ENCODE measurements at regions not wholly inside any gene's neighbourhood (a gene's known extent, or its start where the extent isn't known, plus 50 kb on each side); places are given as distances from the start of the nearest gene placed in this dataset.

GRCh38 chr14:29092121-29092520 lies 325.5 kb downstream of the FOXG1 start:
- Histone ChIP-seq H3K27ac (ENCODE audit: low read depth, low read length) (no peak overlapping the region), H3K9me3 (ENCODE audit: control insufficient read depth, low read length) (no peaks in the 10 kb centered on the region), H3K36me3 (ENCODE audit: control insufficient read depth, insufficient read depth, low read length) (no peaks in the 10 kb centered on the region), H3K4me1 (ENCODE audit: control insufficient read depth, insufficient read depth, low read length) (no peaks in the 10 kb centered on the region), H3K27me3 (ENCODE audit: control insufficient read depth, insufficient read depth, low read length, poor library complexity, severe bottlenecking) (no peaks in the 10 kb centered on the region), H3K9ac (ENCODE audit: extremely low read depth, low read length, poor library complexity, severe bottlenecking) (no peak overlapping the region), H3K4me3 (ENCODE audit: low read length) (no peak overlapping the region)
- peaks cover 2% of the 10 kb centered on the region for H3K27me3 Mint-ChIP-seq (ENCODE audit: insufficient read depth)
- no peak for DNase-seq
- H3K4me1 Mint-ChIP-seq: no peaks in the 10 kb centered on the region
- H3K27ac Mint-ChIP-seq: no peak overlapping the region
- WGBS, 2 experiments (ENCODE audit: insufficient coverage in 1 of 2, insufficient read length in 1 of 2): 91 to 100% methylated on average over 3 to 4 of the region's 4 CpGs
- TF ChIP-seq CTCF (conservative IDR thresholded peaks at IDR 0.05): no peak
- no peak overlapping the region for H3K4me3 Mint-ChIP-seq
- H3K9me3 Mint-ChIP-seq: no peaks in the 10 kb centered on the region
- no peaks in the 10 kb centered on the region for H3K36me3 Mint-ChIP-seq (ENCODE audit: low read depth)

- Mint-ChIP-seq H3K27me3 (ENCODE audit: insufficient read depth) (peaks cover 2% of the 10 kb centered on the region), H3K4me3 (no peak overlapping the region), H3K9me3 (no peaks in the 10 kb centered on the region), H3K36me3 (ENCODE audit: low read depth) (no peaks in the 10 kb centered on the region), H3K27ac (no peak overlapping the region), H3K4me1 (no peaks in the 10 kb centered on the region)
- Histone ChIP-seq H3K36me3 (ENCODE audit: control insufficient read depth, insufficient read depth, low read length) (no peaks in the 10 kb centered on the region), H3K4me1 (ENCODE audit: control insufficient read depth, insufficient read depth, low read length) (no peaks in the 10 kb centered on the region), H3K9me3 (ENCODE audit: control insufficient read depth, low read length) (no peaks in the 10 kb centered on the region), H3K27me3 (ENCODE audit: control insufficient read depth, insufficient read depth, low read length, poor library complexity, severe bottlenecking) (no peaks in the 10 kb centered on the region), H3K27ac (ENCODE audit: low read depth, low read length) (no peak overlapping the region), H3K4me3 (ENCODE audit: low read length) (no peak overlapping the region), H3K9ac (ENCODE audit: extremely low read depth, low read length, poor library complexity, severe bottlenecking) (no peak overlapping the region)
- no peak for DNase-seq
- no peak for TF ChIP-seq CTCF (conservative IDR thresholded peaks at IDR 0.05)
- WGBS, 2 experiments (ENCODE audit: insufficient coverage in 1 of 2, insufficient read length in 1 of 2): 97% methylated on average over 1 of the region's 1 CpG; no CpG with 5 or more reads in 1 of the 2 experiments
These were observed 330.9 kb downstream of the FOXG1 start for GRCh38 chr14:29097476-29097875.

GRCh38 chr14:29098656-29099055 lies 332.1 kb downstream of the FOXG1 start:
- H3K9me3 ChIP-seq (ENCODE audit: control insufficient read depth, low read length): no peaks in the 10 kb centered on the region

More at GRCh38 chr14:29098656-29099055, 332.1 kb downstream of the FOXG1 start:
- no peak for TF ChIP-seq CTCF (conservative IDR thresholded peaks at IDR 0.05)
- no peak overlapping the region for H3K4me3 ChIP-seq (ENCODE audit: low read length)
- Mint-ChIP-seq H3K27ac (no peak overlapping the region), H3K27me3 (ENCODE audit: insufficient read depth) (peaks cover 1% of the 10 kb centered on the region), H3K36me3 (ENCODE audit: low read depth) (no peaks in the 10 kb centered on the region), H3K4me3 (no peak overlapping the region), H3K9me3 (no peaks in the 10 kb centered on the region), H3K4me1 (peaks cover 3% of the 10 kb centered on the region)
- no peaks in the 10 kb centered on the region for H3K27me3 ChIP-seq (ENCODE audit: control insufficient read depth, insufficient read depth, low read length, poor library complexity, severe bottlenecking)
- no peak overlapping the region for H3K27ac ChIP-seq (ENCODE audit: low read depth, low read length)
- WGBS, 2 experiments (ENCODE audit: insufficient coverage in 1 of 2, insufficient read length in 1 of 2): 83 to 96% methylated on average over 2 to 4 of the region's 4 CpGs
- no peak for DNase-seq
- H3K36me3 ChIP-seq (ENCODE audit: control insufficient read depth, insufficient read depth, low read length): no peaks in the 10 kb centered on the region
- no peaks in the 10 kb centered on the region for H3K4me1 ChIP-seq (ENCODE audit: control insufficient read depth, insufficient read depth, low read length)
- no peak overlapping the region for H3K9ac ChIP-seq (ENCODE audit: extremely low read depth, low read length, poor library complexity, severe bottlenecking)
